ENCODE measurements at regions not wholly inside any gene's neighbourhood (a gene's known extent, or its start where the extent isn't known, plus 50 kb on each side); places are given as distances from the start of the nearest gene placed in this dataset.

- no peak overlapping the region for H3K4me2 ChIP-seq
These were observed 204.5 kb downstream of the ARL4C start for GRCh38 chr2:234292205-234292961.

More at GRCh38 chr2:234292205-234292961, 204.5 kb downstream of the ARL4C start:
- H3K4me1 ChIP-seq (ENCODE audit: insufficient read depth), result no peaks in the 10 kb centered on the region
- H3K36me3 Mint-ChIP-seq (ENCODE audit: low read depth), result no peaks in the 10 kb centered on the region
- no peaks in the 10 kb centered on the region for H3K27me3 ChIP-seq (ENCODE audit: insufficient read depth)
- H3K27ac Mint-ChIP-seq, result no peak overlapping the region
- no peaks in the 10 kb centered on the region for H3F3A ChIP-seq (replicated peaks; ENCODE audit: low read depth)
- no peaks in the 10 kb centered on the region for H3K36me3 ChIP-seq (ENCODE audit: insufficient read depth)
- no peaks in the 10 kb centered on the region for H3K9me3 Mint-ChIP-seq
- peaks cover 4% of the 10 kb centered on the region; the same call in 1 of the 3 replicates for H3K4me1 Mint-ChIP-seq
- no peaks in the 10 kb centered on the region for H3K9me2 ChIP-seq (ENCODE audit: insufficient read depth)
- H3K4me3 Mint-ChIP-seq, result no peak overlapping the region
- no peak for ATAC-seq
- no peaks in the 10 kb centered on the region for H3K79me2 ChIP-seq (replicated peaks; ENCODE audit: insufficient read depth)
- H3K27ac ChIP-seq (ENCODE audit: low read depth), result no peak overlapping the region
- no peak for TF ChIP-seq ETS1 (IDR thresholded peaks at IDR 0.05)
- TF ChIP-seq POLR2AphosphoS5 (IDR thresholded peaks at IDR 0.05; ENCODE audit: low read depth), result no peak
- no peak for TF ChIP-seq ZNF331 (CRISPR knock-in tag; IDR thresholded peaks at IDR 0.05; ENCODE audit: low read depth)
- TF ChIP-seq EZH2phosphoT487 (IDR thresholded peaks at IDR 0.05; ENCODE audit: unreplicated experiment), result no peak
- no peak for TF ChIP-seq CTCF (conservative IDR thresholded peaks at IDR 0.05; ENCODE audit: low read depth in 2 of 2)
- no peak for TF ChIP-seq EZH2 (IDR thresholded peaks at IDR 0.05; ENCODE audit: low read depth, unreplicated experiment)
- TF ChIP-seq REST (IDR thresholded peaks at IDR 0.05; ENCODE audit: unreplicated experiment), result no peak
- TF ChIP-seq JUNB (IDR thresholded peaks at IDR 0.05; ENCODE audit: unreplicated experiment), result no peak
- no peak for TF ChIP-seq STAT1 (IDR thresholded peaks at IDR 0.05; ENCODE audit: unreplicated experiment)
- TF ChIP-seq CREB1 (CRISPR knock-in tag; IDR thresholded peaks at IDR 0.05; ENCODE audit: low read depth), result no peak
- TF ChIP-seq ZNF462 (CRISPR knock-in tag; IDR thresholded peaks at IDR 0.05), result no peak
- TF ChIP-seq NANOG (IDR thresholded peaks at IDR 0.05; ENCODE audit: borderline replicate concordance), result no peak
- DNase-seq (ENCODE audit: low spot score), result no peak
- H3K4me3 ChIP-seq, result no peak overlapping the region
- H4K20me1 ChIP-seq (replicated peaks; ENCODE audit: insufficient read depth), result no peaks in the 10 kb centered on the region
- H2AFZ ChIP-seq, result no peak overlapping the region
- H3K27me3 Mint-ChIP-seq (ENCODE audit: insufficient read depth, low read depth, poor library complexity), result peaks cover 3% of the 10 kb centered on the region
